ENCODE measurements at regions not wholly inside any gene's neighbourhood (a gene's known extent, or its start where the extent isn't known, plus 50 kb on each side); places are given as distances from the start of the nearest gene placed in this dataset.
"Not testable (repeated sequence)": the region's sequence is repeated elsewhere in the genome, so short reads cannot be mapped to it uniquely, and the experiment has no call there.

- DNase-seq = not testable (repeated sequence)
Observed at GRCh38 chr3:176016203-176016602, 1157.1 kb downstream of the NAALADL2 start.

- not testable (repeated sequence) for DNase-seq
Observed at GRCh38 chr3:176015228-176015627, 1156.1 kb downstream of the NAALADL2 start.

- DNase-seq = no peak
Observed at GRCh38 chr3:176009256-176009655, 1150.1 kb downstream of the NAALADL2 start.

- DNase-seq = no peak
Observed at GRCh38 chr3:176005564-176005963, 1146.4 kb downstream of the NAALADL2 start.

- DNase-seq = no peak
Observed at GRCh38 chr3:175989161-175989560, 1130.0 kb downstream of the NAALADL2 start.

GRCh38 chr3:175988401-175988800, 1129.3 kb downstream of the NAALADL2 start:
- no peak for DNase-seq

GRCh38 chr3:175985781-175986180, 1126.6 kb downstream of the NAALADL2 start:
- no peak for DNase-seq

GRCh38 chr3:175983379-175983778, 1124.2 kb downstream of the NAALADL2 start:
- no peak for DNase-seq

- DNase-seq = no peak
Observed at GRCh38 chr3:175980486-175981090, 1121.5 kb downstream of the NAALADL2 start.

GRCh38 chr3:175977968-175978752, 1119.0 kb downstream of the NAALADL2 start:
- DNase-seq = no peak

- no peak for DNase-seq
Observed at GRCh38 chr3:175969456-175969855, 1110.3 kb downstream of the NAALADL2 start.

- no peak for DNase-seq
Observed at GRCh38 chr3:175965036-175965435, 1105.9 kb downstream of the NAALADL2 start.

- no peak for DNase-seq
Observed at GRCh38 chr3:175957427-175957826, 1098.3 kb downstream of the NAALADL2 start.

GRCh38 chr3:175956964-175957363, 1097.8 kb downstream of the NAALADL2 start:
- no peak for DNase-seq

- no peak for DNase-seq
Observed at GRCh38 chr3:175951047-175951694, 1092.0 kb downstream of the NAALADL2 start.

- no peak for DNase-seq
Observed at GRCh38 chr3:175948041-175948440, 1088.9 kb downstream of the NAALADL2 start.

GRCh38 chr3:175941352-175941751, 1082.2 kb downstream of the NAALADL2 start:
- no peak for DNase-seq

GRCh38 chr3:175940881-175941280, 1081.7 kb downstream of the NAALADL2 start:
- no peak for DNase-seq

GRCh38 chr3:175940243-175940642, 1081.1 kb downstream of the NAALADL2 start:
- DNase-seq = no peak

GRCh38 chr3:175937367-175937766, 1078.2 kb downstream of the NAALADL2 start:
- DNase-seq = not testable (repeated sequence)

GRCh38 chr3:175932586-175932985, 1073.5 kb downstream of the NAALADL2 start:
- DNase-seq = no peak

GRCh38 chr3:175919133-175919532, 1060.0 kb downstream of the NAALADL2 start:
- no peak for DNase-seq

GRCh38 chr3:175916191-175916934, 1057.2 kb downstream of the NAALADL2 start:
- DNase-seq = no peak
